Suprapubic skin (tissue), 4 donors: ENCODE measurements at regions not wholly inside any gene's neighbourhood (a gene's known extent, or its start where the extent isn't known, plus 50 kb on each side); places are given as distances from the start of the nearest gene placed in this dataset.

Experiments used
- DNase-seq, 2 donors: peaks; one replicate each; pipeline ENCODE4 v3.0.0-alpha.2; 2019; ENCODE audit warnings: low spot score in 2 of 2
- H3K27ac ChIP-seq: fragments of 200-600 bp; sonication (generic); one replicate; pipeline ENCODE4 v1.5.1; 2019
- H3K27me3 ChIP-seq: fragments of 200-600 bp; sonication (generic); one replicate; pipeline ENCODE4 v1.5.1; 2019
- H3K36me3 ChIP-seq: fragments of 200-600 bp; sonication (generic); one replicate; pipeline ENCODE4 v1.5.1; 2019
- H3K4me1 ChIP-seq: fragments of 200-600 bp; sonication (generic); one replicate; pipeline ENCODE4 v1.5.1; 2019
- H3K4me3 ChIP-seq: fragments of 200-600 bp; sonication (generic); one replicate; pipeline ENCODE4 v1.5.1; 2019; ENCODE audit warnings: mild to moderate bottlenecking
- H3K9me3 ChIP-seq: fragments of 200-600 bp; sonication (generic); one replicate; pipeline ENCODE4 v1.5.1; 2019
- CTCF ChIP-seq, 2 donors: fragments of 200-600 bp in 1 of 2; fragments of 450-650 bp in 1 of 2; sonication (generic) in 1 of 2; IDR thresholded peaks; one replicate each; pipeline ENCODE4 v1.5.1; 2016 to 2019; ENCODE audit warnings: antibody characterized with exemption in 2 of 2, mild to moderate bottlenecking in 1 of 2, moderate library complexity in 1 of 2
- EP300 ChIP-seq: sonication (generic); formaldehyde crosslinking; IDR thresholded peaks from one replicate; pipeline ENCODE4 v1.6.1; 2017; ENCODE audit warnings: antibody characterized with exemption
- POLR2A ChIP-seq, 2 donors: fragments of 450-650 bp; IDR thresholded peaks; one replicate each; pipeline ENCODE4 v1.6.1; 2017; ENCODE audit warnings: antibody characterized with exemption in 2 of 2, mild to moderate bottlenecking in 2 of 2, moderate library complexity in 2 of 2
- POLR2AphosphoS5 ChIP-seq, 3 donors: sonication (generic); formaldehyde crosslinking; IDR thresholded peaks; one replicate each; pipeline ENCODE4 v1.6.1; 2017; ENCODE audit warnings: antibody characterized with exemption in 3 of 3
- WGBS: methylation state at CpG from one replicate; pipeline ENCODE4 v1.1.5; 2018; 5-methylcytosine and 5-hydroxymethylcytosine counted together

- Histone ChIP-seq H3K4me3 (no peak overlapping the region), H3K27ac (no peak overlapping the region), H3K36me3 (no peaks in the 10 kb centered on the region), H3K4me1 (no peaks in the 10 kb centered on the region), H3K9me3 (no peaks in the 10 kb centered on the region), H3K27me3 (no peaks in the 10 kb centered on the region)
- DNase-seq = no peak
- TF ChIP-seq EP300 (no peak), CTCF (IDR thresholded peaks at IDR 0.05) (no peak), POLR2AphosphoS5 (IDR thresholded peaks at IDR 0.05) (no peak), POLR2A (IDR thresholded peaks at IDR 0.05) (no peak)
- 75% methylated on average over 2 of the region's 2 CpGs for WGBS
Measured at GRCh38 chr1:72670902-72671301, 388.6 kb upstream of the NEGR1 start.

- TF ChIP-seq POLR2A (IDR thresholded peaks at IDR 0.05) (no peak), POLR2AphosphoS5 (IDR thresholded peaks at IDR 0.05) (no peak), EP300 (no peak), CTCF (IDR thresholded peaks at IDR 0.05) (no peak)
- H3K4me3 ChIP-seq = no peak overlapping the region
- H3K36me3 ChIP-seq = no peaks in the 10 kb centered on the region
- no peaks in the 10 kb centered on the region for H3K27me3 ChIP-seq
- no peak for DNase-seq
- H3K9me3 ChIP-seq = no peaks in the 10 kb centered on the region
- no peaks in the 10 kb centered on the region for H3K4me1 ChIP-seq
- H3K27ac ChIP-seq = no peak overlapping the region
Measured at GRCh38 chr1:72662918-72663317, 380.6 kb upstream of the NEGR1 start.

- Histone ChIP-seq H3K9me3 (no peaks in the 10 kb centered on the region), H3K4me3 (no peak overlapping the region), H3K4me1 (no peaks in the 10 kb centered on the region), H3K36me3 (no peaks in the 10 kb centered on the region), H3K27ac (no peak overlapping the region), H3K27me3 (no peaks in the 10 kb centered on the region)
- 67% methylated on average over 5 of the region's 5 CpGs for WGBS
- TF ChIP-seq CTCF (IDR thresholded peaks at IDR 0.05) (no peak), POLR2A (IDR thresholded peaks at IDR 0.05) (no peak), POLR2AphosphoS5 (IDR thresholded peaks at IDR 0.05) (no peak), EP300 (no peak)
- DNase-seq = no peak
Measured at GRCh38 chr1:72650843-72651435, 368.6 kb upstream of the NEGR1 start.

- no peak for DNase-seq
- H3K4me1 ChIP-seq = no peaks in the 10 kb centered on the region
- WGBS = 26% methylated on average over 3 of the region's 3 CpGs
- H3K36me3 ChIP-seq = no peaks in the 10 kb centered on the region
- H3K27me3 ChIP-seq = no peaks in the 10 kb centered on the region
- H3K4me3 ChIP-seq = no peak overlapping the region
- no peak overlapping the region for H3K27ac ChIP-seq
- TF ChIP-seq EP300 = no peak
- TF ChIP-seq POLR2AphosphoS5 (IDR thresholded peaks at IDR 0.05) = no peak
- no peak for TF ChIP-seq CTCF (IDR thresholded peaks at IDR 0.05)
- TF ChIP-seq POLR2A (IDR thresholded peaks at IDR 0.05) = no peak
- H3K9me3 ChIP-seq = no peaks in the 10 kb centered on the region
Measured at GRCh38 chr1:72649991-72650390, 367.7 kb upstream of the NEGR1 start.

- 81% methylated on average over 24 of the region's 24 CpGs for WGBS
- no peaks in the 10 kb centered on the region for H3K4me1 ChIP-seq
- no peak for DNase-seq
- H3K4me3 ChIP-seq = no peak overlapping the region
- no peaks in the 10 kb centered on the region for H3K36me3 ChIP-seq
- TF ChIP-seq POLR2AphosphoS5 (IDR thresholded peaks at IDR 0.05) = no peak
- no peak overlapping the region for H3K27ac ChIP-seq
- no peaks in the 10 kb centered on the region for H3K27me3 ChIP-seq
- no peaks in the 10 kb centered on the region for H3K9me3 ChIP-seq
Measured at GRCh38 chr1:72649211-72649888, 367.0 kb upstream of the NEGR1 start.
